GM18909 (cell line): ENCODE measurements at regions not wholly inside any gene's neighbourhood (a gene's known extent, or its start where the extent isn't known, plus 50 kb on each side); places are given as distances from the start of the nearest gene placed in this dataset.

ENCODE experiments used
- ATAC-seq: cut with Tn5 transposase; IDR thresholded peaks from one replicate; pipeline ENCODE4 v1.9.1; 2021; ENCODE audit warnings: mild to moderate bottlenecking; ENCODE audit not compliant: unreplicated experiment, poor library complexity

DNA sequence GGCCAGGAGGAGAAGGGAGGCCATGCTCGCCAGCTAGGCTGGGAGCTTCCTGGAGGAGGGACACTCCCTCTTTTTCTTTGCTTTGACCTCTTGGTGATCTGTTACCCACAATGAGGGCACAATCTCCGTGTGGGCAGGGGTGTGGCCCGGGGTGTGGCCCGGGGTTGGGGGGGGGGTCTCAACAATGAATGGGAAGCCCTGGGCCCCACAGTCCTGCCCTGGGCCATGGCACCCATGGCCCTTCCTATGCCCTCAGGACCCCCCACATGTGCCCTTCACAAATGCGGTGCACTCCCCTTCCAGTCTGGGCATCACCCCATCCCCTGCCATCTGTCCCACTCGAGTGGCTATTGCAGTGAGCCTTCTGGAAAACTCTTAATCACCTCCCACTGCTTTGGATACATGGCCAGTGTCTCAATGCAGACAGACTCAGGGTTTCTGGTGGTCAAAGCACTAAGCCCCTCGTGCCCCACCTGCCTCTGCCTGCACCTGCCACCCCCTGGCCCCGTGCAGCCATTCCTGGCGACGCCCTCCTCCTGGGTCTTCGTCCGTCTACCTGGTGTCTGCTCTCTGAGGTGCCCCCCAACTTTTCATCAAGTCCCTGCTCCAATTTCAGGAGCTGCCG lies 611.3 kb downstream of the TBC1D22A start:
- no peak for ATAC-seq

GRCh38 chr22:47372596-47373385 lies 610.3 kb downstream of the TBC1D22A start:
- no peak for ATAC-seq

DNA sequence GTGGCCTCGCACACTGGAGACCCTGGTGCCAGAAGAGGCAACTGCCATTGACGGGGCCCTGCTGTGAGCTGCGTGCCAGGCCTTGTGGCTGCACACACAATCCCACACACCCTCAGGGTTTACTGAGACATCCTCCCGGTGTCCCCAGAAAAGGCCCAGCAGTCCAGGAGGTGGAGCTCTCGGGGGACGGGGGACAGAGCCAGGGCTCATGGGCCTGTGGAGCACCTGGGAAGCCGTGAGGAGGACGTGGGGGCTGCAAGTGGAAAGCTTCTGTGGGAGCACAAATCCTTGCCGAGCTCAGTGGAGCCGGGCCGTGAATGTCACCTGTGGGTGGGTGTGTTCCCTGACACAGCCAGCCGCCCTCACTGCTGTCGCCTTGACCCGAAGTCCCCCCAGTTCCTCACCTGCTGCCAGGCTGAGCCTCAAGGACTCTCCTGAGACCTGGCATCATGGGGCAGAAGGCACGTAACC lies 609.7 kb downstream of the TBC1D22A start:
- no peak for ATAC-seq

GRCh38 chr22:47371263-47372090 lies 609.0 kb downstream of the TBC1D22A start:
- ATAC-seq: no peak

GRCh38 chr22:47370448-47371262 lies 608.2 kb downstream of the TBC1D22A start:
- no peak for ATAC-seq

DNA sequence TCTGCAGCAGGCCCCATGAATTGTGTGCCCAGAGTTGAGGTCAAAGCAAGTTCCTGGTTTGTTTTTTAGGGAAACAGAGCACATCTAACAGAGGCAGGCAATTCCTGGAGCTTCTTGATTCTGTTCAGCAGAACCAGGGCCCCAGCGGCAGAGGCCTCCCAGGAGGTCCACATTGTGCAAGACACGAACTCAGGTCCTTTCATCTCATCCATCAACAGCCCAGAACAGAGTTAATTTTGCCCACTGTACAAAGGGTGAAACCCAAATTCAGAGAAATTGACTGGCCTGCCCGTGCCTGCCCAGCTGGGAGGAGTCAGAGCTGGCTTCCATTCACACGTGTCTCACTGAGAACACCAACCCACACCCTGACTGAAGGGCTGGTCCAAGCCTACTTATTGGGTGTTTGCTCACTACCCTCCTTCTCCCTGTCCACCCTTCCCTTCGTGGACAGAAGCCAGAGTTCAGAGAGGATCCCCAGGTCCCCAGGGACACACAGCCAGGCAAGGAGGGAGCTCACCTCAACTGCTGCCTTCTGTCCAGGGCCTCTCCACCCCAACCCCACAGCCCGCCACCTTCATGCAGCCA lies 607.1 kb downstream of the TBC1D22A start:
- no peak for ATAC-seq

DNA sequence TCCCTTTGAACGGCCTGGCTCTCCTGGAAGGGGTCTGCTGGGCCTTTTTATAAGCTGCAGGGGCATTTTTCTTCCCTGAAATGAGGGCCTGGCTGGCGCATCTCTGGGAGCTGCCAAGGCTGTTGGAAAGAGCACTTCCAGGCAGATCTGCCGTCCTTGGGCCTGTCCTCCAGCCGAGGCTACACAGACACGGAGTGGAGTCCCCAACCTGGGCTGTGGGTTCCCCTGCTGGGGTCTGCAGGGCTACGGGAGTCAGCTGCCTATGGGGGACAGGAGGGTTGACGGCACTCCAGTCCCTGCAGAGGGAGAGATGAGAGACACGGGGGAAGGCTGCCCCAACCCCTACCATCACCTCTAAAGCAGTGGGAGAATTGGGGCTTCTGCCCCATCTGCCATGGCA lies 606.6 kb downstream of the TBC1D22A start:
- ATAC-seq: no peak

DNA sequence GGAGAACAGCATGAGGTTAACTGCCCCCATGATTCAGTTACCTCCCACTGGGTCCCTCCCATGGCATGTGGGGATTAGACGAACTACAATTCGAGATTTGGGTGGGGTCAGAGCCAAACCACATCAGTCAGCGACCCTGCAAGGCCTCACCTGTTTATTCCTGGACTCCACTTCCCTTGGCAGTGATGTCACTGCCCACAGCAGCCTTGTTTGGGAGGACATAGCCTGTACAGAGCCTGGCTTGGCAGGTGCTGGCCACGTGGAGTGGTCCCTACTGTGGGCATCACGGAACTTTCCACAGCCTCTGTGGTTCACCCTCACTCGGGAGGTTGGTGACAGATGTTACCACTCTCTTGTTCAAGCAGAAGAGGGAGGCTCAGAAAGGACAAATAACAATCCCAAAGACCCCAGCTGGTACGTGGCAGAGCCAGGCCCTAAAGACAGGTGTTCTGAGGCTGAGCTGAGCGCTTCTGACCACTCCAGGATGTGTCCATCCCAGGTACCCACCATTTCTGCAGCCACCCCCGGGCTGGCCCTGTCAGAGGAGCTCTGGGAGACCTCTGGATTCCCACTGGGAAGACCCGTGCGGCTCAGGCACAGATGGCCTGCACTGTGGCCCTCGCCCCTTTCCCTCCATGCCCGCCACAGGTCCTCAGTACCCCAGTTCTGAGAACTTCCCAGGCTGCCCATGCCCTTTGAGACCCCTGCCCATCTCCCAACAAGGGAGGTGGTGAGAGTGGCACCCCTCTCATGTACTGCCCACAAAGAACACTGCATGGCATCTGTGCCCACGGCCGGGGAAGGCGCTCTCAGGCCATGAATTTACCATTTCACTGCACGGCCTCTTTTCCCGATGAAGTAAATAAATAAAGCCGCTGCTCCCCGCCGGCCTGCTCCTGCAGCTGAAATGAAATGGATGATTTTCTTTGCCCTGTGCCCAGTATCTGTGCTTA lies 605.8 kb downstream of the TBC1D22A start:
- ATAC-seq: no peak

DNA sequence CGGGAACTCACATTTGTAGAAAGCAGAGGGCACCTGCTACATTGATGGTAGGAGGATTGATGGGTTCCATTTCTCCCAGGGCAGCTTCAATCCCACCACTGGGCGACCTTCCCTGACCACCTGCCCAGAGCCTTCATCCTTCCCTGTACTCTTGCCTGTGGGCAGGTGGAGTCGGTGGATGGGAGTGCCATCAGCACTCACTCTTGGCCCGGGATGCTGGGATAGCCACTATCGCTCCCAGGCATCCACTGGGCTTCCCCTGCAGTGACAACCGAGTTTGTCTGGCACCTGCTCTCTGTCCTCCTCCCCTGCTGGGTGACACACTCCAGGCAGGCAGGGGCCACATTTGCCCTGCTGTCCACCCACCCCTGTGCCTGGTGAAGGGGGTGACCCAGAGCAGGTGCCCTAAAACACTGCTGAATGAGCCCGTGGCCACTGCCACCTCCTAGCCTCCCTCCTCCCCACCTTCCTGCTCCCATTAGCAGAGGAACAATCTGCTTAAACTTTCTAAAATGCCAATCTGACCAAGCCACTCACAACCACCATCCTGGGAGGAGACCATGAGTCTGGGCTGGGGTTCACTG lies 604.7 kb downstream of the TBC1D22A start:
- ATAC-seq: no peak

GRCh38 chr22:47366026-47366767 lies 603.7 kb downstream of the TBC1D22A start:
- ATAC-seq: no peak

GRCh38 chr22:47361247-47361646 lies 598.8 kb downstream of the TBC1D22A start:
- no peak for ATAC-seq

GRCh38 chr22:47357493-47357892 lies 595.0 kb downstream of the TBC1D22A start:
- no peak for ATAC-seq

DNA sequence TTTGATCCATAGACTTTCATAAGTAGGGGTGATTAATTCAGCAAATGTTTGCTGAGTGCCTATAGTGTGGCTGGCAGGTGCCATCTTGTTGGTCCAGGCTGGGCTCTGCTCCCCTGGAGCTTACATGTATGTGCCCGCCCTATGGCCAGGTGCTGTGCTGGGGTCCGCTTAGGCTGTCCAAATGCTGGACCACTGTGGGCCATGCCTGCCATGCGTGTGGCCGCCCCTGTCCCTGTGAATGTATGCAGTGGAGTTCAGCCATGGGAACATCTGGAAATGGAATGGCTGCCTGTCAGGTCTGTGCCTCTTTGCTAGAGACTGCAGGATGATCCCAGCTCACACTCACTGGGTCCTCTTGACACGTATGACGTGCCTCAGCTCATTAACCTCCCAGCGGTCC lies 594.6 kb downstream of the TBC1D22A start:
- ATAC-seq: no peak

GRCh38 chr22:47356511-47357011 lies 594.1 kb downstream of the TBC1D22A start:
- ATAC-seq: no peak

GRCh38 chr22:47355776-47356510 lies 593.5 kb downstream of the TBC1D22A start:
- ATAC-seq: no peak

- no peak for ATAC-seq
These were observed 592.9 kb downstream of the TBC1D22A start for GRCh38 chr22:47355388-47355725.
